GM18517 (cell line): ENCODE measurements at regions not wholly inside any gene's neighbourhood (a gene's known extent, or its start where the extent isn't known, plus 50 kb on each side); places are given as distances from the start of the nearest gene placed in this dataset.

ENCODE experiments used
- ATAC-seq: cut with Tn5 transposase; IDR thresholded peaks from one replicate; pipeline ENCODE4 v1.9.1; 2021; ENCODE audit warnings: mild to moderate bottlenecking, moderate library complexity; ENCODE audit not compliant: unreplicated experiment

DNA sequence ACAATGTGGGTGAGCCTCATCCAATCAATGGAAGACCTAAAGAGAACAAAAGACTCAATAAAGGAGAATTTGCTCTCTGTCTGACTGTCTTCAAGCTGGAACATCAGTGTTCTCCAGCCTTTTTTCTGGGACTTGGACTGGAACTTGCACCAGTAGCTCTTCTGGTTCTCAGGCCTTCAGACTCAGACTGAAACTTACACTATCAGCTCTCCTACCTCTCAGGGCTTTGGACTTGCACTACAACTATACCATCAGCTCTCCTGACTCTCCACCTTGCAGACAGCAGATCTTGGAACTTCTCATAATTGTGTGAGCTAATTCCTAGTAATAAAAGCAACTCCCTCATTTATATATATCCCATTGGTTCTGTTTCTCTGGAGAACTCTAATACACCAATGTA is 185.9 kb downstream of the SMIM20 start:
- ATAC-seq, result no peak

DNA sequence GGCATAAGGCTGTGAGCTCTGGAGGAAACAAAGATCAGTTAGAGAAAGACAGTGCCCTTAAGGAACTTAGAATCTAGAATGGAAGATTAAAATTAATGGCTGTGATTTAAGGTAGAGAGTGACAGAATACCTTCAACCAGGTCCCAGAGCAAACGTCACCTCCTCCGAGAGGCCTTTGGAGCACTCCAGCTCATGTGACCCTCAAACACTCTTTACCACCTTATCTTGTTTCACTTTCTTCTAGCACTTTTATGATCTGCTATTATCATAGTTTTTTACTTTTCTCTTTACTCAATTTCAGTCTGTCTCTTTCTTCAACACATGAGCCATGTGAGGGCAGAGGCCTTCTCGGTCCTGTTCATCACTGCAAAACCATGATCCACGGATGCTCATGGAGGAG is 187.0 kb downstream of the SMIM20 start:
- ATAC-seq, result no peak

DNA sequence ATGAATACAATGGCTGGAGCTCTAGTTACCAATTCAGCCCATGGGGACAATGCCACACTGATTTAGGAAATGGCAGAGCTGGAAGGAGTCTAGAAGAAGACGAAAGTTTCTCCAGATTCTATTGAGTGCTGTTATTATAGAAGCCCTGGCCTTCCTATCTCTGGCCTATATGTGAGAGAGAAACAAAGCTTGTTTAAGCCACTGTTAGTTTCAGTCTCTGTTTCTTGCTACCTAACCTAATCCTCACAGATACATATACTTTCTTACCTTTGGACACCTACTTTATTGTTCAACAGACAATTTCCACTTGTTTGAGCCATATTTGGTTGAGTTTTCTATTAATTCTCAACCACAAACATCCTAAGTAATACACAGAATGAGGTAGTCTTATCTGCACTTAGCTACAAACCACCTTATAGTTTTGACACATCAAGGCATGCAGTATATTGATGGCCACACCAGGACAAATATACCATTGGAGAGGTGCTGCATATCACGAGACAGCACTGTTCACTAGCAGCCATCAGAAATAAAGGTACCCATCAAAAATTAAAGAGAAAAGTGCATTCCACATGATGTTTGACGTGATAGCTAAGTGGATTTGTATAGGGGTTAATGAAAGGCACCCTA is 190.2 kb downstream of the SMIM20 start:
- ATAC-seq, result peak; percentile 79

DNA sequence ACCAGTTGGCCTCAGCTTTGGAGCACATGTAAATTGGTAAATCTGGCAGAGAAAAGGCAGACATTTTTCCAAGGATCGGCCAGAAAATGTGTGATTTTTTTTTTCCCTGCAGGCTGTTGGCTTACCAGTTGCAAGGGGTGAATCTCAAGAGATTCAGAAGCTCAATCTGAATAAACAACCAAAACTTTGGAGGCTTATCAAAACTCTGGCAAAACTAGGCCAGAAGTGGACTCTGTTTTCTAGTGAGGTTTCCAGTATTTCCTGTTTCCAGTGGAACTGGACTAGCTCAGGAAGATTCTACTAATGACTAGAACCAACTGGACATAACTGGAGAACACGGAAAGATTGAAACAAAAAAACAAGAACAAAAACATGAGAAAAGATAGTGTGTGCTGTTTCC is 191.3 kb downstream of the SMIM20 start:
- ATAC-seq, result no peak

DNA sequence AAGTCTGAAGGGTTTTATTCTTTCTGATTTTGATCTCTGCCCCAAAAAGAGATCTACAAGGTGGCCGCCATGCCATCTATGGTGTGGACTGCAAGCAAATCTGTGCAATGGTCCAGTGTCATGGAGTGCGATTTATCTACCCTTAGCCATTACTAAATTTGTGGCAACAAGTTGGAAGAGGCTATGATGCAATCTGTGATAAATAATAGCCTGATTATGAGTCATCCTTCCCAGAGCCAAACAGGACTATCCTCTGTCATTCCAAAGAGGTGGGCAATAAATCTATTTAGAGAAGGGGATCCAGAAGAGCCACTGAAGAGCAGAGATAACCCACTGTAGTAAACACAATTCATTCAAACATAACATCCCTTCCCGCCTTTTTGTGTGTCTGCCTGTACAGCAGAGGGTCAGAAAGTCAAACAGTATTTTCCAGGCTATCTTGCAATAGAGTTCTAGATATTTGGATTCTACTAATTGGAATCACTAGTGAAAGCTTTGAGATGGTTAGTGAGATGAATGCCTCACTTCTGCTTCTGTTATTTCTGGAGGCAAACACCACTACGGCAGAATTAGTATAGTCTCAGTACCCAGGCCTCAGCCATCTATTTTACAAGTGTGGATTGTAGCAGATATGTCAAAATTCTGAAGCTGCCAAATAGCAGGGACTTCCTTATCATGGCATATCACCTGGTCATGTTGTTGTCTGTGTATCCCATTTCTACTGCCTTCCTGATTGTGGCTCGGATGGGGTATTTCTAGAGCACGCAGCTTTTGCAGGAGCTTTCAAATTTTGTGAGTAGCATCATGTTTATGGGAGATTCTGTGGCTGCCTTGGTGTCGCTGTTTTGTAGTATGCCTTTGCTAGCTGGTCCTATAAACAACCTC is 192.0 kb downstream of the SMIM20 start:
- no peak for ATAC-seq

DNA sequence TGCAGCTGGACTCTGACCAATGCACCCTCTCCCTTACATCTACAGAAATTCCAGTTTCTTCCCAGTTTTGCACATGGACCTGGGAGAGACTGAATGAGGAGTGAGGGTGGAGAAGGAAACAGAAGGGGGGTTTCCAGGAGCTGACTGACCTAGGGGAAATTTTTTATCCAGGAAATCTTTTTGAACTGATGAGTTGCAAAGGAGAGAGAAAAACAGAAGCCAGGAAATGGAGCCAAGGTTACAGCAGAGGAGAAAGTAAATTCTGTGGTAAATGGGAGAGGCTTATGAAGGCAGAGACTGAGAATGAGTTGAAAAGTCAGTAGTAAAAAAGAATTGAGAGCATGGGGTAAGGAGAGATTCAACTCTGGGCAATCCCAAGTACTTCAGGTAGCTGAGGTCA is 192.8 kb downstream of the SMIM20 start:
- no peak for ATAC-seq

DNA sequence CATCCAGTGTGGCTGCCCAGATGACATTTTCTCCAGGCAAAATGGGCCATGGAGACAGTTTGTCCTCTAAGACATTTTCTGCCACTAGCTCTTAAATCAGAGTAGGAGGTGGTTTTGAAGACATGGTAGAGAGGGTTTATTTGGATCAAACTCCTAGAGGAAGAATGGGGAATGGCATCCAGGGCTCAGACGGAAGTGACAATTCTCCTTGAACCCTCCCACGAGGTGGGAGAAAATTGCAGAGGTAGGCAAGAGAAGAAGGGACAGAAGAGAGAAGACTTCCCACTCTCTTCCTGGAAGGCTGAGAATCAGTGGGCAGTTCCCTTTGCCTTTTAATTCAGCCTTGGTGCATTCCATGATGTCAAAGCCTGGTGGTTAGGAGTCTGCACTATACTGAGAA is 194.0 kb downstream of the SMIM20 start:
- ATAC-seq, result no peak

DNA sequence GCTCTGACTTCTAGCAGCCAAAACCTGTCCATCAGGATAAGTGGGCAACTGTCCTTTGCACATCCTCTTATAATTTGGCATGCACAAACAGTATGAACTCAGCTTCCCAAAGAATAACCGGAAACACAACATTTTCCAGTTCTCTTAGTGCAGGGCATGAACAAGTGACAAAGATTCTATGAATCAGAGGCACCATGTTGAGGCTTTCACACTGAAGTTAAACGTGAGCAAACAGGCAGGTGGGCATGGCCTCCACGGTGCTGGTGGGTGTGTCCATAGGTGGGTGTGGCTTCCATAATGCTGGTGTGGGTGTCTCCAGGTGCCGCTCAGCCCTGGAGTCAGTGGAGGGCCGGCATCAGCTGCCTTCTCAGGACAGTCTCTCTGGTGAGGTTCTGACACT is 196.5 kb downstream of the SMIM20 start:
- no peak for ATAC-seq

DNA sequence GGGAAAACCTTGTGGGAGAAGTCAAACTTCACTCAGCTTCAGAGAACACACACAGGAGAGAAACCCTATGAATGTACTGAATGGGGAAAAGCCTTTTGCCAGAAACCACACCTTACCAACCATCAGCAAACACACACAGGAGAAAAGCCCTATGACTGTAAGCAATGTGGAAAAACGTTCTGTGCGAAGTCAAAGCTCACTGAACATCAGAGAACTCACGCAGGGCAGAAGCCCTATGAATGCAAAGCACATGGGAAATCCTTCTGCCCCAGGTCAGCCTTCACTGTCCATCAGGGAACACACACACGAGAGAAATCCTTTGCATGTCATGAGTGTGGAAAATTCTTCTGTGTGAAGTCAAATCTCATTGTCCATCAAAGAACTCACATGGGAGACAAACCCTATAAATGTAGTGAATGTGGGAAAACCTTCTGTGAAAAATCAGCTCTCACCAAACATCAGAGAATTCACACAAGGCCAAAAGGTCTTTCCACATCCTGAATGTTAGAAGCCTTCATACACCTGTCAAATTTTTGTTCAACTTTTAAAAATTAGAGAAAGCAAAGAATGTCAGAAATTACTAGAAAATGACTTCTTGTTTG is 199.4 kb downstream of the SMIM20 start:
- no peak for ATAC-seq

DNA sequence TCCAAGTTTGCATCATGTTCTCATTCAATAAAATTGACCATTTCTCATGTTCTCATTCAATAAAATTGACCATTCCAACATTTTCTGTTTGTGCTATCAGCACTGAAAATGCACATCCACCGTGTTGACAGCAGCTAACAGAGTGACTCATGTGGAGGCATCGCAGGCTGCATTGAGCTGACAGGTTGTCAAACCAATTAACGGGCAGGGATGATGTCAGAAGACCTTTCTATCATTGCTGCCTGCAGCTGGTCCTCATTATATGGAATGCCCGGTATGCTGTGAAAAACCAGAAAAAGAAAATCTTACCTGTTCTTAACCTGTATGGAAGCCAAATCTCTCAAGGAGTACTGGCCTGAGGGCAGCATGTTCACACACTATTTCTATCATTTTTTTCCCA is 202.0 kb downstream of the SMIM20 start:
- no peak for ATAC-seq

DNA sequence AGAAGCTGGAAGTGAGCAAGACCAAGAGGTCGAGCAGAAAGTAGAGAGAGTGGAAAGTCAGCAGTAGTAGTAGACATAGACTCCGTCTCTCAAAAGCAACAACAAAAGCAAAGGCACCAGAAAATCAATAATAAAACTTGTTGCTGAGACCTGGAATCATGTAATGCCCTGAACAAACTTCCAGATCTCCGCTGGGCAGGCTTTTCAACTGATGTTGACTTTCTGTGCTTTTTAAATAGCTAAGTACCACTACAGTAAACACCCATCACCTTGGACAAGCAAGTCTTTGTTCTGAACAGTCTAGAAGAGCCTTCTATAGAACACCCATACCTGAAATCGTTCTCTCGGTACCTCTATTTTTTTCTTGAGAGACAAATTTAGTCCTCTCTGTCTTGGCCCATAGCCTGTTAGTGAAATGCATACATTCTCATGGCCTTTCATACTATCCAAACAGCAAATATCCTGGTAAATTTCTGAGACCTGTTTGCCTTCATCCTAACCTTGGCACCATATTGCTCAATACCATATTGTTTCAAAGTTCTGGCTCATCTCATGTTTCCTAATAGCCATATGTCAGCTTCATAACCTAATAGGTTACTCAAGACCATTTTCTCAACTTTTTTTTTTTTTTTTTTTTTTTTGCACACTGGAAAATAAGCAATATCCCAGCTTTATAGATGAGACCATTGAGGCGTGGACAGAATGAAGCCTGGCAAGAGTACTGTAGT is 200.6 kb upstream of the RBPJ start:
- no peak for ATAC-seq

DNA sequence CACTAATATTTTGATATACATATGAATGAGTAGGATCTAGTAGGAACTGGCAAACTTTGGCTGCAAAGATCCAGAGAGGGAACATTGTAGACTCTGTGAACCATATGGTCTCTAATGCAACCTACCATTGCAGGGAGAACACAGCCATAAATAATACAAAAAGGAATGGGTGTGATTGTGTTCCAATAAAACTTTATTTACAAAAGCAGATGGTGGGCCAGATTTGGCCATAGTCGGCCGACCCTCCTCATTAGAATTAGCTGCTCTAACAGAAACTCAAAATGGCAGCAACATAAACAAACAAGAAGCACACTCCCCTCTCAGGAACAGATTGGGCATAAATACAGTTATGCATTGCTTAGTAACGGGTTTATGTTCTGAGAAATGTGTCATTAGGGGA is 198.1 kb upstream of the RBPJ start:
- ATAC-seq, result no peak

DNA sequence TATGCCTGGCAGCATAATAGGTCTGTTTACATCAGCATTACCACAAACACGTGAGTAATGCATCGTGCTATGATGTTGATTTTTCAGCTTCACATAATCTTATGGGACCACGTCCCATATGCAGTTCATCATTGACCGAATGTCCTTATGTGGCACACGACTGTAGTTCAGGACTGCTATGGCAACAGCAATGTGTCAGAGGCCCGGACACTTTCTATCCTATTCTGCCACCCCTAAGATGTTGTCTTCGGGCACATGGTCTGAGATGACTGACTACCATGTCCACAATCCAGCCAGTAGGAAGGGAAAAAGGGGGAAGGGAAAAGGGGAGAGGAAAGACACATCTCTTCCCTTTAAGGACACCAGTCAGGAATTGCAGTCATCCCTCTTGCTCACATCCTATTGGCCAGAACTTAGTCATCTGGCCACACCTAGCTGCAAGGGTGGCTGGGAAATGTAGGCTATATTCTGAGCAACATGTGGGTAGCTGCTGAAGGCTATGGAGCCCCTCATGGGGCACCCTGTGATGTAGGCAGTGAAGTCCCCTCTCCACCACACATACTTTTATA is 196.0 kb upstream of the RBPJ start:
- no peak for ATAC-seq

DNA sequence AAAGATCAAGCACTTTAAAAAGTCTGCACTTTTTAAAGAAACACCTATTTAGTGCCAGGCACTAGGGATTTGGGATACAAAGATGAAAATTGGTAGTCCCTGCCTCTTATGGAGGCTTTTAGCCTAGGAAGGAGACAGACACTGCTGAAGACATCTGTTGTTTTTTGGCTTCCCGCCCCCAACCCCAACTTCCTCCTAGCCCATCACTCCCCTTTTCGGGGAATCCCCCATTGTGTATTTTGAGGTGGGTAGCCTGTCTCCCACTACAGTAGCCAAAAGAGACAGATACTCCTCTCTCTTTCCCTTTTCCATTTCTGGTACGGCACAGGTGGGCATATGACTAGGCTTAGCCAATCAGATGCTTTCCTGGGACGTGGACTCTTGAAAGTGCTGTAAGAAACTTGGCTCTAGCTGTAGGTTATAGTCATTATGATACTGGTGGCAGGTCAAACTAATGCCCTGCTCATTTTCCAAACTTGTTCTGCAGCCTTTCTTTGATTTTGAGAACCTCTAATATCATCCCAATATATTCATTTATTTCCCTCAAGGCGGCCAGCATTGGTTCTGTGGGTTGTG is 194.6 kb upstream of the RBPJ start:
- no peak for ATAC-seq

DNA sequence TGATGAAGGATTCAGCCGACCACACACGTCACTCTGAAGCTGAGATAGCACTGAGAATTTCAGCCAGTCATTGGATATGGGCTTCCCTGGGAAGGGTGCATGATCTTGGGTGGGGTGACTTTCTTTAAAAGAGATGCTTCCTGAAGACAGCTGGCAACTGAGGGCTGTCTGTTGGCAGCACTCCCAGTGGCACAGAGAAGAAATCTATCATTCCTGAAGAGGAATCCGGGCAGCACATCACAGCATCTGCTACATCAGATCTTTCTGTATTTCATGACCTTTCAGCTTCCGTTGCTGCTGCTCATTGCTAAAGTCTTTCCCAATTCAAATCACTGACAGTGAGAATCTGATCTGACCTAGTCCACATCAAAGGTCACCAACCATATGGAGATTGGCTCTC is 193.8 kb upstream of the RBPJ start:
- no peak for ATAC-seq

DNA sequence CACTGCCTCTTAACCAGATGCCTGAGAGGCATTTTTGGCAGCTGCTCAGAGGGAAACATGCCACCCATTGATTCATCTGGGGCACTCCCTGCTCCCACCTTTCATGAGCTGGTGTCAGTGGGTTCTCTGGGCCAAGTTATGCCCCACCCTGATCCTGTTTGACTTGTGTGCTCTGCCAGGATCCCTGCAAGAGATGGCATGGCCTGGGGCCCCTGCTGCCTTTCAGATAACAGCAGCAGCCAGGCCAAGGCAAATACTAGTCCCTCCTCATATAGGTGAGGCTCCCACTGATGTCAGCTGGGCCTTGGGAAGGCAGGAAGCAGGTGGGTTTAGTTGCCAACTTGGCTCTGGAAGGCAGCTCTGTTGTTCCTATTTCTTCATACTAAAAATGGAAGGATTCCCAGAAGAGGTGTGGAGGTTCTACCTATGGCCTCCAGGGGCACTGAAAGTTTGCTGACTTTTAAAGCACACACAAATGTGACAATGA is 192.9 kb upstream of the RBPJ start:
- ATAC-seq, result no peak

DNA sequence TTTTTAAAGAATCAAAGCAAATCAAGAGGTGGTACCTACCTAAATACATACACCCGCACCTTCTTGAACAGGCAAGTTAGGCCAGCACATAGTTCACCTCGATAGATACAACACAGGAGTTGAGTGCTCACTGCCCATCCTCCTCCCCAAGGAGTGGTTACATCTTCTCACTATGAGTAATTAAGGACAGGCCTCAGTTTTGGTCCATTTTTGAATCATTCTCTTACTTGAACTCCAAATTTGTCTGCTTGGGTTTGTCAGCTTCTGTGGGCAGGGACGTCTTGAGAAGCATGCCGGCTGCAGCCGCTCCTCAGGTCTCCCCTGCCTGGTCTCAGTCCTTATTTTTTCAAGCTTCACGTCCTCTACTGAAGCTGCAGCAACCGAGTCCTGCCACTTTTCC is 190.6 kb upstream of the RBPJ start:
- peak; percentile 81 for ATAC-seq

DNA sequence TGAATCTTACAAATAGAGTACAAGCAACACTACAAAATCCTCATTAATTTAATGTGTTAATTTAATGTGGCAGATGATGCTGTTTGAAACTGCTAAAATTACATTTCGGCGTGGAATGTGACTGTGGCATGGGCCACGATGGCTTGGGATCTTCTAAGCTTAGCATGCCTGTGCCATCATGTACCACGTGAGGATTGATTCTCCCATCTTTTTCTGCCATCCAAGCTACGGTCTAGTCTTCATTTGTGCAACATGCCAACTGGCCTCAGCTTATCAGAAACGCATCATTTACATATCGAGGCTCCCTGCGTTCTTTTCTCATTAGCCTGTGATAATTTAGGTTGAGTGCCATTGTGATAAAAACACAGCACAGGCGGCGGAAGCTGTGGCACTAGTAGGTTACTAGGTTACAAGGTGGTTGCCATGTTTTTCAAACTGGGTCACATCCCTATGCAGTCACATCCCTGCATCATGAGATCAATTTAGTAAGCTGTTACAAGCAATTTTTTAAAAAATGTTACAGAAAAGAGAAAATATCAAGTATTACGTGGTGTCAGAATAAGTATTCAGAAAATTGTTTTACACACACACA is 189.9 kb upstream of the RBPJ start:
- no peak for ATAC-seq

DNA sequence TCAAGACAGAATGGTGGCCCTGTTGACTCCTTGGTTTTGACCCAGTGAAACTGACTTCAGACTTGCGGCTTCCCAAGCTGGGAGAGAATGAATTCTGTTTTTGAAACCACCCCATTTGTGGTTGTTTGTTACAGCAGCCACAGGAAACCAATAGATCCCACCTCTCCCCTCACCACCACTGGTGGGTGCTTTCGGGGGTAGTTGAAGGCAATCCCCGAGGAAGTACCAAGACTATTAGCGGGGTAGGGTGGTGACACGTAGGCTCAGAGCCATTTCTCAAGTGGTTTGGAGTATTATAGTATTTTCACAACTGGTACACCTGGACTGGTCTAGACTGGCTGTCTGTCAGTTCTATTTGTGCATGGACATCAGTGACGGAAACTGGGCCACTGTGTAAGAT is 189.1 kb upstream of the RBPJ start:
- peak; percentile 60 for ATAC-seq

DNA sequence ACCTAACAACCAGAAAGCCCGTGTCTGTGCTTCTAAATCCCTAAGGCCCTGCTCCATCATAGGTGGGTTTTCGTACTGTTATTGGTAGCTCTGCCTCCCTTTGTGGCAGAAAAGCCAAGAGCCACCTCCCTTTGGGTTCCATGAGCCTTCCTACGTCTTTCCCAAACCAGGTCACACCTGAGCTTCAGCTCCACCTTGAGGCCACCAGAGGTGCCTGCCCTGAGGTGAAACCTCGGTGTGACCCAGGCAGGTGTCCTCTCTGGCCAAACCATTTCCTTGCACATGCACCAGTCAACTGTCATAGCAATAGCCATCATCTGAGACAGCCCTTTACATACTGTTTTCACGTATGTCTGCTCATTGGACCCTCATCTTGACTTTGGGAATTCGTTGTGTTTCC is 188.0 kb upstream of the RBPJ start:
- ATAC-seq, result no peak
